ENCODE measurements at regions not wholly inside any gene's neighbourhood (a gene's known extent, or its start where the extent isn't known, plus 50 kb on each side); places are given as distances from the start of the nearest gene placed in this dataset.

DNA sequence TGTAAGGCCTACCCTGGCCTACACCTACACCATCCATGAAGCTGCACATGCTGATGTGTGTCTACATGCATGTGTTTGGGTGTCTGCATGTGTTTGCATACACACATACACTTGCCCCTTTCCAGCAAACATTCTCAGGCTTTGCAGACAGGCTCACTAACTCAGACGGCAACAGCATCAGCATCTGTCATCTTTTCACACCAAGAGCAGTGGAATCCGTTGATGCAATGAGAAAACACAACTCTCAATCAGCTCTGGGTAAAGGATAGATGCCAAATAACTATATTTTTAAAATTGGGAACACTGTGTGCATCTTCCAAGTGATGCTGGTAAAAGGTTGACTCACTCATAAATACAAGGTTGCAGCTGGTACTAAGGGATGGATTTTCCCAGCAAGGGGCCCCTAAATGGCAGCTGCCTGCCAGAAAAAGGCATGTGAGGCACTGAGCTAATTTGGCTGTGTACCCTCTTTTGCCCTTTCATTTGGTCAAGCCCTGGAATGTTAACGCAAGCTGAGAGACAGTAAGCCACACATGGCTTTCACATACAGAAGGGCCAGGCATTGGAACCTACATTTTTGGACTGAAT is 296.3 kb upstream of the NPSR1 start:
- Histone ChIP-seq H3K4me1 (ENCODE audit: control insufficient read depth, insufficient read depth, low read length) (no peaks in the 10 kb centered on the region), H3K36me3 (ENCODE audit: control insufficient read depth, insufficient read depth, low read length) (no peaks in the 10 kb centered on the region), H3K4me3 (ENCODE audit: low read length) (no peak overlapping the region), H3K27ac (ENCODE audit: low read length) (no peak overlapping the region), H3K9me3 (ENCODE audit: control insufficient read depth, insufficient read depth, low read length) (peaks cover 4% of the 10 kb centered on the region), H3K27me3 (ENCODE audit: control insufficient read depth, insufficient read depth, low read length) (no peaks in the 10 kb centered on the region)
- DNase-seq (no peak), ATAC-seq (no peak)
- no peak overlapping the region for H3K4me3 Mint-ChIP-seq
- TF ChIP-seq, protein P1, sequence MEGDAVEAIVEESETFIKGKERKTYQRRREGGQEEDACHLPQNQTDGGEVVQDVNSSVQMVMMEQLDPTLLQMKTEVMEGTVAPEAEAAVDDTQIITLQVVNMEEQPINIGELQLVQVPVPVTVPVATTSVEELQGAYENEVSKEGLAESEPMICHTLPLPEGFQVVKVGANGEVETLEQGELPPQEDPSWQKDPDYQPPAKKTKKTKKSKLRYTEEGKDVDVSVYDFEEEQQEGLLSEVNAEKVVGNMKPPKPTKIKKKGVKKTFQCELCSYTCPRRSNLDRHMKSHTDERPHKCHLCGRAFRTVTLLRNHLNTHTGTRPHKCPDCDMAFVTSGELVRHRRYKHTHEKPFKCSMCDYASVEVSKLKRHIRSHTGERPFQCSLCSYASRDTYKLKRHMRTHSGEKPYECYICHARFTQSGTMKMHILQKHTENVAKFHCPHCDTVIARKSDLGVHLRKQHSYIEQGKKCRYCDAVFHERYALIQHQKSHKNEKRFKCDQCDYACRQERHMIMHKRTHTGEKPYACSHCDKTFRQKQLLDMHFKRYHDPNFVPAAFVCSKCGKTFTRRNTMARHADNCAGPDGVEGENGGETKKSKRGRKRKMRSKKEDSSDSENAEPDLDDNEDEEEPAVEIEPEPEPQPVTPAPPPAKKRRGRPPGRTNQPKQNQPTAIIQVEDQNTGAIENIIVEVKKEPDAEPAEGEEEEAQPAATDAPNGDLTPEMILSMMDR (IDR thresholded peaks at IDR 0.05) = no peak
- no peaks in the 10 kb centered on the region for H3K27me3 Mint-ChIP-seq (ENCODE audit: low read depth in 2 of 2)
- 79% methylated on average over 3 of the region's 3 CpGs for WGBS (ENCODE audit: insufficient coverage)
- H3K4me1 Mint-ChIP-seq = no peaks in the 10 kb centered on the region
- no peak overlapping the region for H3K27ac Mint-ChIP-seq
- no peaks in the 10 kb centered on the region for H3K36me3 Mint-ChIP-seq
- intact Hi-C loops (cut with micrococcal nuclease) = no loop called here
- peaks cover 6 to 10% of the 10 kb centered on the region in 2 donors for H3K9me3 Mint-ChIP-seq

DNA sequence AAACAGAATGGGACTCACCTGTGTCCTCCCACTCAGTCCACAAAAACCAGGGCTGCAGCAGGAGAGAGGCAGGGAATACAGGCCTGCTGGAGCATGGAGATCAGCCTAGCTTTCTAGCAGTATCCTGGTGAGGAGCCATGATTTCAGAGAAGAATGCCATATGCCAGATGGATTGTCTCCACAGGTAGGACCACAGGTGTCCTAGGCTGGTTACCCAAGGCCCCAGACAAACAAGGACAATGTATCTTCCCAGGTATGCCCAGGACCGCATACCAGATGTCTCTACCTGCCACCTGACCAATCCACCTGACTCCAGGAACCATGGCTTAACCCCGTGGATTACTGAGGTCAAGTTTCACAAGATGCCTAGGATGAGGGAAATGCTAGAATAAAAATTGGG is 295.4 kb upstream of the NPSR1 start:
- H3K27me3 Mint-ChIP-seq (ENCODE audit: low read depth in 2 of 2) = no peaks in the 10 kb centered on the region
- no peaks in the 10 kb centered on the region for H3K36me3 ChIP-seq (ENCODE audit: control insufficient read depth, insufficient read depth, low read length)
- no peaks in the 10 kb centered on the region for H3K27me3 ChIP-seq (ENCODE audit: control insufficient read depth, insufficient read depth, low read length)
- H3K4me3 ChIP-seq (ENCODE audit: low read length) = no peak overlapping the region
- H3K27ac ChIP-seq (ENCODE audit: low read length) = no peak overlapping the region
- no peak for DNase-seq
- WGBS (ENCODE audit: insufficient coverage) = 88% methylated on average over 2 of the region's 2 CpGs
- intact Hi-C loops (cut with micrococcal nuclease) = no loop called here
- H3K36me3 Mint-ChIP-seq = no peaks in the 10 kb centered on the region
- H3K4me1 Mint-ChIP-seq = no peaks in the 10 kb centered on the region
- H3K9me3 ChIP-seq (ENCODE audit: control insufficient read depth, insufficient read depth, low read length) = peaks cover 4% of the 10 kb centered on the region
- TF ChIP-seq, protein P1 (IDR thresholded peaks at IDR 0.05) = no peak
- peaks cover 8 to 11% of the 10 kb centered on the region in 2 donors for H3K9me3 Mint-ChIP-seq
- no peak overlapping the region for H3K27ac Mint-ChIP-seq
- no peak overlapping the region for H3K4me3 Mint-ChIP-seq
- no peak for ATAC-seq
- no peaks in the 10 kb centered on the region for H3K4me1 ChIP-seq (ENCODE audit: control insufficient read depth, insufficient read depth, low read length)

DNA sequence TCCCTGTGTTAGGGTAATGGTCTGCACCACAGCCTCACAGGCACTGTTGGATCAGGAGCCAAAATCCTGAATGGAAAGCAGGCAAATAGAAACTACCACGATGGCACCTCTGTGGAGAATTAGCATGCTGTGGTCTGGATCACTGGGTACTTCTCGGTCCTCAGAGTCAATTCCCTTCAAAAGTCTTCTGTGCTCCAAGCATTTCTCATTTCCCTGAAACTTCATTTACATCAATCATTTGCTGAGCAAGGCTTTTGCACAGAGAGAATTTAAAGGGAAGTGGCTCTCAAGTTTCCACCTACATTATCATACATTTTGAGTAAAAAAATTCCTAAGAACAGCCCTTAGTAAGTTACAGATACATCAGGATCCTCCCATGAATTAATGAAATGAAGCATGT is 293.9 kb upstream of the NPSR1 start:
- H3K27me3 Mint-ChIP-seq (ENCODE audit: low read depth in 2 of 2) = no peaks in the 10 kb centered on the region
- TF ChIP-seq, protein P1 (IDR thresholded peaks at IDR 0.05) = no peak
- Histone ChIP-seq H3K36me3 (ENCODE audit: control insufficient read depth, insufficient read depth, low read length) (no peaks in the 10 kb centered on the region), H3K27ac (ENCODE audit: low read length) (no peak overlapping the region), H3K4me1 (ENCODE audit: control insufficient read depth, insufficient read depth, low read length) (no peaks in the 10 kb centered on the region), H3K27me3 (ENCODE audit: control insufficient read depth, insufficient read depth, low read length) (no peaks in the 10 kb centered on the region), H3K9me3 (ENCODE audit: control insufficient read depth, insufficient read depth, low read length) (no peaks in the 10 kb centered on the region), H3K4me3 (ENCODE audit: low read length) (no peak overlapping the region)
- no peak overlapping the region for H3K4me3 Mint-ChIP-seq
- WGBS (ENCODE audit: insufficient coverage) = 67% methylated on average over 2 of the region's 2 CpGs
- intact Hi-C loops (cut with micrococcal nuclease) = no loop called here
- no peak overlapping the region for H3K27ac Mint-ChIP-seq
- H3K9me3 Mint-ChIP-seq = peaks cover 5 to 6% of the 10 kb centered on the region in 2 donors
- H3K36me3 Mint-ChIP-seq = no peaks in the 10 kb centered on the region
- no peak for DNase-seq
- no peak for ATAC-seq
- no peaks in the 10 kb centered on the region for H3K4me1 Mint-ChIP-seq

DNA sequence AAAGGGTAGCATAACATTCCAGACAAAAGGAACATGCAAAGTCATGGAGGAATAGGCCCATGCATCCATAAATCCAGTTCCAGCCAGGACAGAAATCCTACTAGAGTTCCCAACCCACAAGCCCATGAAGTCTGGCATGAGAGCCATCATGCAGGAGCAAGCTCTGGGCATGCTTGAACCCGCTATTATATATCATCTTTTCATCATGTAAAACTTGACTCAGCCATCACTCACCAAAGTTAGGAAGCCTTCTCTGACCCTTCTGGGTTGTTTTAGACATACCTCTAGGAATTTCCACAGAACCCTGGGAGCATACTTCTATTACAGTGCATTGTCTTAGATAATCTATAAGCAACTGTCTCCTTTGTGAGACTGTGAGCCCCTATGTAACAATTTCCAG is 293.0 kb upstream of the NPSR1 start:
- no peaks in the 10 kb centered on the region for H3K4me1 Mint-ChIP-seq
- no peak overlapping the region for H3K27ac Mint-ChIP-seq

More for the DNA sequence above, 293.0 kb upstream of the NPSR1 start:
- WGBS (ENCODE audit: insufficient coverage) = 83% methylated on average over 1 of the region's 1 CpG
- intact Hi-C loops (cut with micrococcal nuclease) = no loop called here
- Histone ChIP-seq H3K27ac (ENCODE audit: low read length) (no peak overlapping the region), H3K4me3 (ENCODE audit: low read length) (no peak overlapping the region), H3K9me3 (ENCODE audit: control insufficient read depth, insufficient read depth, low read length) (no peaks in the 10 kb centered on the region), H3K27me3 (ENCODE audit: control insufficient read depth, insufficient read depth, low read length) (no peaks in the 10 kb centered on the region), H3K4me1 (ENCODE audit: control insufficient read depth, insufficient read depth, low read length) (no peaks in the 10 kb centered on the region), H3K36me3 (ENCODE audit: control insufficient read depth, insufficient read depth, low read length) (no peaks in the 10 kb centered on the region)
- TF ChIP-seq, protein P1 (IDR thresholded peaks at IDR 0.05) = no peak
- DNase-seq = no peak
- no peak for ATAC-seq
- Mint-ChIP-seq H3K9me3 (peaks cover 5 to 8% of the 10 kb centered on the region in 2 donors), H3K4me3 (no peak overlapping the region), H3K36me3 (no peaks in the 10 kb centered on the region), H3K27me3 (ENCODE audit: low read depth in 2 of 2) (no peaks in the 10 kb centered on the region)
